ENCODE measurements at regions not wholly inside any gene's neighbourhood (a gene's known extent, or its start where the extent isn't known, plus 50 kb on each side); places are given as distances from the start of the nearest gene placed in this dataset.

GRCh38 chr7:125459038-125459437 lies 529.4 kb upstream of the POT1 start:
- Histone ChIP-seq H3K4me3 (ENCODE audit: low read depth, low read length) (no peak overlapping the region), H3K4me1 (no peaks in the 10 kb centered on the region), H3K36me3 (ENCODE audit: control insufficient read depth, insufficient read depth, low read length) (no peaks in the 10 kb centered on the region), H3K27me3 (replicated peaks; ENCODE audit: control insufficient read depth, insufficient read depth, low read length) (no peaks in the 10 kb centered on the region), H3K9me3 (peaks cover 8% of the 10 kb centered on the region)
- Mint-ChIP-seq H3K27me3 (ENCODE audit: insufficient read depth, unreplicated experiment) (no peaks in the 10 kb centered on the region), H3K9me3 (ENCODE audit: unreplicated experiment) (peaks cover 17% of the 10 kb centered on the region), H3K4me1 (ENCODE audit: low read depth, unreplicated experiment) (no peaks in the 10 kb centered on the region), H3K27ac (ENCODE audit: unreplicated experiment) (no peak overlapping the region), H3K36me3 (ENCODE audit: insufficient read depth, unreplicated experiment) (no peaks in the 10 kb centered on the region), H3K4me3 (ENCODE audit: unreplicated experiment) (no peak overlapping the region)
- BruUV-seq (replicated peaks): no TSS peak
- DNase-seq: no peak
- CTCF ChIA-PET: no interaction called here
- no peak for TF ChIP-seq CTCF (IDR thresholded peaks at IDR 0.05; ENCODE audit: insufficient read depth in 1 of 2, low read depth in 1 of 2, low read length in 1 of 2, severe bottlenecking in 1 of 2, unreplicated experiment in 1 of 2)
- POLR2A ChIA-PET: no interaction called here
- intact Hi-C loops (cut with micrococcal nuclease; ENCODE audit: unreplicated experiment): no loop called here

- intact Hi-C loops (cut with micrococcal nuclease; ENCODE audit: unreplicated experiment): no loop called here
- POLR2A ChIA-PET: no interaction called here
- H3K4me3 ChIP-seq (ENCODE audit: low read depth, low read length): no peak overlapping the region
- no peaks in the 10 kb centered on the region for H3K4me1 Mint-ChIP-seq (ENCODE audit: low read depth, unreplicated experiment)
- no peak for DNase-seq
- no peak for TF ChIP-seq CTCF (IDR thresholded peaks at IDR 0.05; ENCODE audit: insufficient read depth in 1 of 2, low read depth in 1 of 2, low read length in 1 of 2, severe bottlenecking in 1 of 2, unreplicated experiment in 1 of 2)
- H3K36me3 Mint-ChIP-seq (ENCODE audit: insufficient read depth, unreplicated experiment): no peaks in the 10 kb centered on the region
- CTCF ChIA-PET: no interaction called here
- H3K9me3 Mint-ChIP-seq (ENCODE audit: unreplicated experiment): no peaks in the 10 kb centered on the region
- H3K4me3 Mint-ChIP-seq (ENCODE audit: unreplicated experiment): no peak overlapping the region
- no peak overlapping the region for H3K27ac Mint-ChIP-seq (ENCODE audit: unreplicated experiment)
- H3K27me3 Mint-ChIP-seq (ENCODE audit: insufficient read depth, unreplicated experiment): peaks cover 2% of the 10 kb centered on the region
- H3K4me1 ChIP-seq: no peaks in the 10 kb centered on the region
- no peaks in the 10 kb centered on the region for H3K9me3 ChIP-seq
- H3K36me3 ChIP-seq (ENCODE audit: control insufficient read depth, insufficient read depth, low read length): no peaks in the 10 kb centered on the region
- H3K27me3 ChIP-seq (replicated peaks; ENCODE audit: control insufficient read depth, insufficient read depth, low read length): no peaks in the 10 kb centered on the region
- no TSS peak for BruUV-seq (replicated peaks)
These were observed 521.1 kb upstream of the POT1 start for GRCh38 chr7:125450749-125451148.

DNA sequence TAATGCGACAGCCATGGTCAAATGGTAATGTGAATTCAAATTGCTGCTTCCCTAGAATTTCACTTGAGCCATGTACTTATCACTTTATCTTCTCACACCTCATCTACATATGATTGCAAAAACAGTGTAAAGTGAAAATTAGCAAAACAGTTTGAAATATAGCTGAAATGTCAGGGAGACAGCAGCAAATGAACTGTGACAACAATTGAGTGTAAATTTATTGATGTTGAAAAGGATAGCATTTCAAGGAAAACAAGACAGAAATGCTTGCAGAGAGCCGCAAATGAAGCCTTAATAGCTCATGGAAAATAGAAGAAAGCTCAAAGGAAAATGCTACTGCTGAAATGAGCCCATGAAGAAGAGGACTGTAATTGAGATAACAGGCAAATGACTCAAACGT lies 516.2 kb upstream of the POT1 start:
- H3K36me3 ChIP-seq (ENCODE audit: control insufficient read depth, insufficient read depth, low read length): no peaks in the 10 kb centered on the region
- intact Hi-C loops (cut with micrococcal nuclease; ENCODE audit: unreplicated experiment): no loop called here
- CTCF ChIA-PET: no interaction called here

More for the DNA sequence above, 516.2 kb upstream of the POT1 start:
- no peaks in the 10 kb centered on the region for H3K36me3 Mint-ChIP-seq (ENCODE audit: insufficient read depth, unreplicated experiment)
- no peaks in the 10 kb centered on the region for H3K27me3 ChIP-seq (replicated peaks; ENCODE audit: control insufficient read depth, insufficient read depth, low read length)
- no peaks in the 10 kb centered on the region for H3K4me1 Mint-ChIP-seq (ENCODE audit: low read depth, unreplicated experiment)
- no peak overlapping the region for H3K27ac Mint-ChIP-seq (ENCODE audit: unreplicated experiment)
- H3K27me3 Mint-ChIP-seq (ENCODE audit: insufficient read depth, unreplicated experiment): peaks cover 7% of the 10 kb centered on the region
- no peak overlapping the region for H3K4me3 Mint-ChIP-seq (ENCODE audit: unreplicated experiment)
- no peak overlapping the region for H3K4me3 ChIP-seq (ENCODE audit: low read depth, low read length)
- H3K9me3 ChIP-seq: no peaks in the 10 kb centered on the region
- no peak for TF ChIP-seq CTCF (IDR thresholded peaks at IDR 0.05; ENCODE audit: insufficient read depth in 1 of 2, low read depth in 1 of 2, low read length in 1 of 2, severe bottlenecking in 1 of 2, unreplicated experiment in 1 of 2)
- no peaks in the 10 kb centered on the region for H3K9me3 Mint-ChIP-seq (ENCODE audit: unreplicated experiment)
- no peak for DNase-seq
- BruUV-seq (replicated peaks): no TSS peak
- no peaks in the 10 kb centered on the region for H3K4me1 ChIP-seq
- POLR2A ChIA-PET: no interaction called here

Data from Caco-2 (cell line).